HuH-7 (cell line): ENCODE measurements at regions not wholly inside any gene's neighbourhood (a gene's known extent, or its start where the extent isn't known, plus 50 kb on each side); places are given as distances from the start of the nearest gene placed in this dataset.

ENCODE experiments used
- DNase-seq: peaks from one replicate; pipeline ENCODE4 v3.0.0; 2011; ENCODE audit warnings: low spot score

DNA sequence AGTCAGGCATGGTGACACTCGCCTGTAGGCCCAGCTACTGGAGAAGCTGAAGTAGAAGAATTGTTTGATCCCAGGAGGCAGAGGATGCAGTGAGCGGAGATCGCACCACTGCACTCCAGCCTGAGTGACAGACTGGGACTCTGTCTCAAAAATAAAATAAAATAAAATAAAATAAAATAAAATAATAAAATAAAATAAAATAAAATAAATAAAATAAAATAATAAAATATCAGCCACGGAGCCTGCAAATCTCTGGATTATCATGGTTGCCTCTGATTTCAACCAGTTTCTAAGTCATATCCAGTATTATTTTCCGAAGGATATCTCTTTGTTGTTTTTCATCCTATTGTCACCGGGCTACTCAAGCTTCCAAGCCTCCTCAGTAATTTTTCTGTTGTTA is 51.7 kb upstream of the FZD8 start:
- no peak for DNase-seq
